Activated CD4-positive, alpha-beta T cell treated with anti-CD3 and anti-CD28 coated beads, Interleukin-2, amount 10 ng/mL, durations not matched to agents 7 days and 5 days (primary cell): ENCODE measurements at regions not wholly inside any gene's neighbourhood (a gene's known extent, or its start where the extent isn't known, plus 50 kb on each side); places are given as distances from the start of the nearest gene placed in this dataset.

Experiments
- CTCF ChIA-PET: fragments of 350-600 bp; sonication (Branson Sonifier 250); formaldehyde crosslinking; loops from one replicate; lab custom pipeline; 2021; ENCODE audit warnings: antibody characterized with exemption; lab: Charles Lee
- POLR2A ChIA-PET: fragments of 350-600 bp; sonication (Branson Sonifier 250); formaldehyde crosslinking; loops from one replicate; lab custom pipeline; 2021; ENCODE audit warnings: antibody characterized with exemption; lab: Charles Lee
- DNase-seq: peaks from one replicate; pipeline ENCODE4 v3.0.0-alpha.2; 2020
- H3K27ac Mint-ChIP-seq: one replicate; pipeline ENCODE4 v1.8.0; 2021; ENCODE audit warnings: mild to moderate bottlenecking, moderate library complexity, mixed read lengths
- H3K27me3 Mint-ChIP-seq: one replicate; pipeline ENCODE4 v1.8.0; 2021; ENCODE audit warnings: mixed read lengths
- H3K36me3 Mint-ChIP-seq: one replicate; pipeline ENCODE4 v1.8.0; 2021; ENCODE audit warnings: low read depth, mixed read lengths
- H3K4me1 Mint-ChIP-seq: one replicate; pipeline ENCODE4 v1.8.0; 2021; ENCODE audit warnings: mixed read lengths
- H3K4me3 Mint-ChIP-seq: one replicate; pipeline ENCODE4 v1.8.0; 2021; ENCODE audit warnings: mild to moderate bottlenecking, moderate library complexity, mixed read lengths
- H3K9me3 Mint-ChIP-seq: one replicate; pipeline ENCODE4 v1.8.0; 2021; ENCODE audit warnings: mixed read lengths

DNA sequence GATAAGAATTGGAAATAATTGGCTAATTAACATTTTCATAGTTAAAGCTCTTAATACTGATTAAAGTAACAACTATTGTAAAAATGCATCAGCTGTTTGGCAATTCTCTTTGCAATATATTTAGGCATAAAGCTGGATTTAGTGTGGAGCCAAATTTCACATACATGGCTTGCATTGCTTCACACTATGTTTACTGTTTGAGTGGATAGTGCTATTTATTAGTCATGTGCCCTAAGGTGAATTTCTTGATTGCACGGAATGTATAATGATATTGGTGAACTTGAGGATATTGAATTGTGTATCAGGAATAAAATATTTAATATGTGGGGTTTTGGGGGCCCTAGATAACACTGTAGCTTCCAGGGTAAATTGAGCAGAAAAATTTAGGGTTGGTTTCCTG lies 100.9 kb downstream of the AASDHPPT start:
- Mint-ChIP-seq H3K9me3 (no peaks in the 10 kb centered on the region), H3K4me3 (no peak overlapping the region), H3K27ac (no peak overlapping the region), H3K36me3 (no peaks in the 10 kb centered on the region), H3K27me3 (no peaks in the 10 kb centered on the region), H3K4me1 (no peaks in the 10 kb centered on the region)
- POLR2A ChIA-PET: no interaction called here
- CTCF ChIA-PET: no interaction called here
- no peak for DNase-seq

DNA sequence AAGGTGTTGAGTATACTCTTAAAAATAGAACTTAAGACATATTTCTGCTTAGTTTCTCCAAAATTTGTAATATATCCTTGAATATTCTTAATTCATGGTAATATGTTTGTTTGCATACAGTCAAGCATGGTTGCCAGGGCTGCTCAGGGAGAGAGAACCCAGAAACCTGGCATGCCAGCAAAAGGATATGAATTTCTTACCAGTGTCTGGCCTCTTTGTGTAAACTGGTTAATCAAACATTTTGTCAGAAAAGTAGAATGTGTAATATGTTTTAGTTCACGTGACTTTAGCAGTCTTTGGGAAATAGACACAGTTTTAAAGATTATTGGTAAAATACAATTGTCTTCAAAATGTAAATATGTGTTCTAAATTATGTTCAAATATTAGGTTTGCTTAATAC lies 101.6 kb downstream of the AASDHPPT start:
- Mint-ChIP-seq H3K27ac (no peak overlapping the region), H3K36me3 (no peaks in the 10 kb centered on the region), H3K9me3 (no peaks in the 10 kb centered on the region), H3K4me3 (no peak overlapping the region), H3K27me3 (no peaks in the 10 kb centered on the region), H3K4me1 (no peaks in the 10 kb centered on the region)
- ChIA-PET CTCF (no interaction called here), POLR2A (no interaction called here)
- no peak for DNase-seq

GRCh38 chr11:106186630-106187029 lies 109.2 kb downstream of the AASDHPPT start:
- H3K27me3 Mint-ChIP-seq: no peaks in the 10 kb centered on the region
- DNase-seq: no peak
- H3K4me3 Mint-ChIP-seq: no peak overlapping the region
- H3K36me3 Mint-ChIP-seq: no peaks in the 10 kb centered on the region
- CTCF ChIA-PET: interaction anchor here (2.4 kb wide), 1 partner anchor 9 kb away, joined by 6 read pairs; no protein-coding TSS in a partner anchor
- POLR2A ChIA-PET: no interaction called here
- H3K9me3 Mint-ChIP-seq: peaks cover 2% of the 10 kb centered on the region
- no peak overlapping the region for H3K27ac Mint-ChIP-seq
- H3K4me1 Mint-ChIP-seq: no peaks in the 10 kb centered on the region

DNA sequence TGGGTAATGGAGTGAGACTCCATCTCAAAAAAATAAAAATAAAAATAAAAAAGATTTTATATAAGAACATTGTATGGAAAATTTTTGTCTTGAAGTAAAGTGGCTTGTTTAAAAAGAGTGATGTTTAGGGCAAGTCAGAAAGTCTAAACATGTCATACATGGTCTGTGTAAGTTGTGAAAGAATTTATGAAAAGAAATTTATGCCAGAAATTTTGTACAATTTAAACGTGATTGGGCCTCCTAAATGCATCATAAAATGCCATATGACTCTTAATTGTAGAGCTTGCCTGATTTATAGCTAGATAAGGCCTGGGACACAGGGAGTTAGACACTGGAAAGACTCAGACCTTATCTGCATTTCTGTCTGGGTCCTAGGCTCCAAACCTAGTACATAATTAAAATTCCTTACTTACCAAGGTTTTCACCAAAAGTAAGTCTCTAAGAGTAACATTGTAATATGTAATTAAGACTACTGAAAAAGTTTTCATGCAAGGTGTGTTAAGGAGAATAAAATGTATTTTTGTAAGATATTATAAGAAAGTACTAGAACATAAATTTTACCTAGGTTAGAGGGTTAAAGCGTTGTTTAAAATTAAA lies 110.5 kb downstream of the AASDHPPT start:
- POLR2A ChIA-PET: no interaction called here
- Mint-ChIP-seq H3K4me1 (no peaks in the 10 kb centered on the region), H3K36me3 (no peaks in the 10 kb centered on the region), H3K27me3 (no peaks in the 10 kb centered on the region), H3K4me3 (no peak overlapping the region), H3K27ac (no peak overlapping the region), H3K9me3 (peaks cover 2% of the 10 kb centered on the region)
- CTCF ChIA-PET: no interaction called here
- DNase-seq: no peak

GRCh38 chr11:106193956-106194355 lies 116.5 kb downstream of the AASDHPPT start:
- no peaks in the 10 kb centered on the region for H3K4me1 Mint-ChIP-seq
- POLR2A ChIA-PET: no interaction called here

GRCh38 chr11:106197438-106197837 lies 120.0 kb downstream of the AASDHPPT start:
- no peaks in the 10 kb centered on the region for H3K9me3 Mint-ChIP-seq
- ChIA-PET POLR2A (no interaction called here), CTCF (interaction anchor here (2.6 kb wide), 1 partner anchor 12 kb away, joined by 6 read pairs; no protein-coding TSS in a partner anchor)
- no peaks in the 10 kb centered on the region for H3K27me3 Mint-ChIP-seq
- no peaks in the 10 kb centered on the region for H3K36me3 Mint-ChIP-seq
- H3K4me3 Mint-ChIP-seq: no peak overlapping the region
- H3K27ac Mint-ChIP-seq: no peak overlapping the region
- no peaks in the 10 kb centered on the region for H3K4me1 Mint-ChIP-seq
- DNase-seq: no peak

More at GRCh38 chr11:106193956-106194355, 116.5 kb downstream of the AASDHPPT start:
- no peak overlapping the region for H3K27ac Mint-ChIP-seq
- H3K27me3 Mint-ChIP-seq: no peaks in the 10 kb centered on the region
- CTCF ChIA-PET: no interaction called here
- DNase-seq: no peak
- no peaks in the 10 kb centered on the region for H3K36me3 Mint-ChIP-seq
- no peaks in the 10 kb centered on the region for H3K9me3 Mint-ChIP-seq
- no peak overlapping the region for H3K4me3 Mint-ChIP-seq

DNA sequence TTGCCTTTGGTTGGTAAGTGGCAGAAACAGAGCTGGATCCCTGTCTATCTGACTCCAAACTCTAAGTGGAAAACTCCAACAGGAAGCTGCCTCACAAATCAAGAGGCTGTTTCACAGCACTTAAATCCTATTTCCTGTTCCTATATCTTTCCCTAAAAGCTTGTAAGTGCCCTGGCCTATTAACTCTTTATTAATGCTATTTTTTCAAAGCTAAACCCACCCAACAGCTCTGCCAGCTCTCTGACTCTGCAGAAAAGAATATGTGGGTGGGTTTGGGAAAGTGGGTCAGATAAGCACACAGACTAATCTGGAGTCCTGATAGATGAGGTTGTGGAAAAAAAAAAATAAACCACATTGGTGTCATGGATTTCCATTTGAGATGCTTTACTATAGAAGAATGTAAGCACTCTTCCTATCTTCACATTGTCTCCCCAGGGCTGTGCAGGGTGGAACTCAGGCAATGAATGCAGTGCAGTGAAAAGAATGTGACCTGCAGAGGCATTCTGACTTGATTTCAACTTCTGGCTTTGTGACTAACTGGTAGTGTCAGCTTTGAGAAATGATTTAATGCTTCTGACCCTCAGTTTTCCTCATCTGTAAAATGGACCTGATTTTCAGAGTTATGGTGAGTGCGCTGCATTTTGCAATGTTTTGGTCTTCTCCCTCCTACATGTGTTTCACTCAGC lies 125.6 kb downstream of the AASDHPPT start:
- ChIA-PET CTCF (no interaction called here), POLR2A (no interaction called here)
- H3K4me1 Mint-ChIP-seq: no peaks in the 10 kb centered on the region
- no peaks in the 10 kb centered on the region for H3K36me3 Mint-ChIP-seq
- no peaks in the 10 kb centered on the region for H3K27me3 Mint-ChIP-seq
- no peak for DNase-seq
- no peak overlapping the region for H3K4me3 Mint-ChIP-seq
- H3K9me3 Mint-ChIP-seq: no peaks in the 10 kb centered on the region
- H3K27ac Mint-ChIP-seq: no peak overlapping the region

GRCh38 chr11:106208760-106209159 lies 131.3 kb downstream of the AASDHPPT start:
- ChIA-PET POLR2A (no interaction called here), CTCF (no interaction called here)
- H3K36me3 Mint-ChIP-seq: no peaks in the 10 kb centered on the region
- no peak overlapping the region for H3K4me3 Mint-ChIP-seq
- H3K4me1 Mint-ChIP-seq: no peaks in the 10 kb centered on the region
- DNase-seq: no peak
- no peak overlapping the region for H3K27ac Mint-ChIP-seq
- H3K9me3 Mint-ChIP-seq: no peaks in the 10 kb centered on the region
- H3K27me3 Mint-ChIP-seq: no peaks in the 10 kb centered on the region

DNA sequence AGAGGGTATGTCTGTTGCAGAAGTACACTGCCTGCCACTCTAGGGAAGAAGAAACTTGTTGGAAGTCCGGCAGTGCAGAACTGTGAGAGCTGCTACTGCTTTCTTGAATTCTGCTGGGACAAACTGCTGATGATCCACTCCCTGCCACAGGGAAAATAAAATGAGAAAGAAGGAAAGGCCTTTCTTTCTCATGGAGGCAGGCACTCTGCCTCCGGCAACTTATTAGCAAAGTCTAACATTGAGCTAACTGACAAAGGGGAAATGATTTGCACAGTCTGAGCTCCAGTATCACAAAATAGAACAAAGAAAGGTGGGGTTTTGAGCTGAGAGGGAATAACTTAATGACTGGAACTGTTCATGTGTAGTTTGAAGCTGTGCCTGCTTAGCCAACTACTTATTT lies 134.6 kb downstream of the AASDHPPT start:
- Mint-ChIP-seq H3K27ac (no peak overlapping the region), H3K4me1 (no peaks in the 10 kb centered on the region), H3K9me3 (no peaks in the 10 kb centered on the region), H3K36me3 (no peaks in the 10 kb centered on the region), H3K4me3 (no peak overlapping the region), H3K27me3 (no peaks in the 10 kb centered on the region)
- POLR2A ChIA-PET: no interaction called here
- CTCF ChIA-PET: no interaction called here
- DNase-seq: no peak

DNA sequence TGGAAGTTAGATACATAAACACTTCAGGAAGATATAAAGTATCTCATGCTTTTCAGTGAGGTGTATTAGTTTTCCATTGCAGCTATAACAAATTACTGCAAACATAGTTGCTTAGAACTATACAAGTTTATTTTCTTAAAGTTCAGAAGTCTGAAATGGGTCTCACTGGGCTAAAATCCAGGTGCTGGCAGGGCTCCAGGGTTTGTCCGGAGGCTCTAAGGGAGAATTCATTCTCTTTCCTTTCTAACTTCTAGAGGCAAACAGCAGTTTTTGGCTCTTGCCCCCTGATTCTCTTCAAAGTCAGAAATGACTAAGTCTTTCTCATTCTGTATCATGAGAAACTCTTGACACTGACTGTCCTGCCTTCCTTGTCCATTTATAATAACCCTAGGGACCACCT lies 138.8 kb downstream of the AASDHPPT start:
- H3K4me1 Mint-ChIP-seq: no peaks in the 10 kb centered on the region
- H3K36me3 Mint-ChIP-seq: no peaks in the 10 kb centered on the region
- H3K4me3 Mint-ChIP-seq: no peak overlapping the region
- H3K27me3 Mint-ChIP-seq: no peaks in the 10 kb centered on the region
- CTCF ChIA-PET: no interaction called here
- POLR2A ChIA-PET: no interaction called here
- no peak overlapping the region for H3K27ac Mint-ChIP-seq
- H3K9me3 Mint-ChIP-seq: no peaks in the 10 kb centered on the region
- no peak for DNase-seq

GRCh38 chr11:106217456-106217855 lies 140.0 kb downstream of the AASDHPPT start:
- H3K4me1 Mint-ChIP-seq: no peaks in the 10 kb centered on the region
- DNase-seq: no peak
- H3K36me3 Mint-ChIP-seq: no peaks in the 10 kb centered on the region
- no peak overlapping the region for H3K27ac Mint-ChIP-seq
- H3K9me3 Mint-ChIP-seq: peaks cover 4% of the 10 kb centered on the region
- ChIA-PET POLR2A (no interaction called here), CTCF (interaction anchor here (0.6 kb wide), 1 partner anchor 118 kb away, joined by 3 read pairs; no protein-coding TSS in a partner anchor)
- no peaks in the 10 kb centered on the region for H3K27me3 Mint-ChIP-seq
- H3K4me3 Mint-ChIP-seq: no peak overlapping the region

DNA sequence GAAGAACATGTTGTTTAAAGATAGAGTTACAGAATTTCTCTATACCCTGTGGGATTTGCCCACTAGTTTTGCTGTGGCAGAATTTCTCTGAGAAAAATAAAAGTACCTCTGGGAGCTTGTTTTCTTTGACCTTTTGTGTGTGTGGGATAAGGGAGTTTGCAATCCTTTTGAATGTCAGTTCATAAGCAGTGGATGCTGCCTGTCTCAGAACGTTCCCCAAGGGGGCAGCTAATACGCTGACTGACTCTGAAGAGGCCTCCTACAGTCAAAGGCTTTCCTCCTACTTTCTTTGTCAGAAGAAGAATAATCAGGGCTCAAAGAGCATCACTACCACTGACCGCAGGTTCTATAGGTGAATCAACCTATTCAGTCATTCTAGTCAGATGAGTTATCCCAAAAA lies 140.6 kb downstream of the AASDHPPT start:
- no peak overlapping the region for H3K4me3 Mint-ChIP-seq
- no peaks in the 10 kb centered on the region for H3K4me1 Mint-ChIP-seq
- peaks cover 5% of the 10 kb centered on the region for H3K9me3 Mint-ChIP-seq
- CTCF ChIA-PET: interaction anchor here (0.6 kb wide), 1 partner anchor 118 kb away, joined by 3 read pairs; no protein-coding TSS in a partner anchor
- no peaks in the 10 kb centered on the region for H3K27me3 Mint-ChIP-seq
- H3K36me3 Mint-ChIP-seq: no peaks in the 10 kb centered on the region
- H3K27ac Mint-ChIP-seq: no peak overlapping the region
- POLR2A ChIA-PET: no interaction called here
- DNase-seq: no peak

GRCh38 chr11:106222626-106223025 lies 145.2 kb downstream of the AASDHPPT start:
- DNase-seq: no peak
- Mint-ChIP-seq H3K36me3 (no peaks in the 10 kb centered on the region), H3K27me3 (no peaks in the 10 kb centered on the region), H3K4me1 (no peaks in the 10 kb centered on the region), H3K4me3 (no peak overlapping the region), H3K27ac (no peak overlapping the region), H3K9me3 (peaks cover 11% of the 10 kb centered on the region)
- POLR2A ChIA-PET: no interaction called here
- CTCF ChIA-PET: no interaction called here
